Ovary (tissue), 3 donors: ENCODE measurements at regions not wholly inside any gene's neighbourhood (a gene's known extent, or its start where the extent isn't known, plus 50 kb on each side); places are given as distances from the start of the nearest gene placed in this dataset.

ENCODE experiments used
- CTCF ChIP-seq, 3 donors: fragments of 450-650 bp in 2 of 3; fragments of 200-600 bp in 1 of 3; IDR thresholded peaks; one replicate each; pipeline versions ENCODE4 v1.5.1 to v1.8.0; 2016 to 2022; ENCODE audit warnings: antibody characterized with exemption in 3 of 3, mild to moderate bottlenecking in 1 of 3
- EP300 ChIP-seq: sonication (generic); formaldehyde crosslinking; IDR thresholded peaks from one replicate; pipeline ENCODE4 v1.6.1; 2017; ENCODE audit warnings: antibody characterized with exemption
- POLR2A ChIP-seq: fragments of 450-650 bp; IDR thresholded peaks from one replicate; pipeline ENCODE4 v1.6.1; 2017; ENCODE audit warnings: antibody characterized with exemption, mild to moderate bottlenecking, moderate library complexity
- donor health status: DM: no; HTN: no; CAD: no.

GRCh38 chr5:8329773-8330172 lies 460.8 kb downstream of the MTRR start:
- TF ChIP-seq POLR2A (no peak), EP300 (no peak), CTCF (IDR thresholded peaks at IDR 0.05) (no peak)
